Pulmonary artery endothelial cell (primary cell): ENCODE measurements at regions not wholly inside any gene's neighbourhood (a gene's known extent, or its start where the extent isn't known, plus 50 kb on each side); places are given as distances from the start of the nearest gene placed in this dataset.
A peak's percentile ranks its signal among the peaks of the same experiment; 100 is the strongest.

ENCODE experiments used
- DNase-seq: peaks from one replicate; pipeline ENCODE4 v3.0.0-alpha.2; 2011; ENCODE audit warnings: low read depth, low spot score

GRCh38 chr6:15994814-15995459 is 133.9 kb upstream of the MYLIP start:
- no peak for DNase-seq

- DNase-seq = no peak
Observed at GRCh38 chr6:15993716-15994228, 135.1 kb upstream of the MYLIP start.

- no peak for DNase-seq
Observed at GRCh38 chr6:15990179-15990578, 138.7 kb upstream of the MYLIP start.

GRCh38 chr6:15989397-15989796 is 139.5 kb upstream of the MYLIP start:
- DNase-seq = no peak

GRCh38 chr6:15987569-15987968 is 141.3 kb upstream of the MYLIP start:
- DNase-seq = no peak

- no peak for DNase-seq
Observed at GRCh38 chr6:15986027-15986629, 142.8 kb upstream of the MYLIP start.

- DNase-seq = no peak
Observed at GRCh38 chr6:15985379-15985959, 143.4 kb upstream of the MYLIP start.

- DNase-seq = no peak
Observed at GRCh38 chr6:15981956-15982355, 146.9 kb upstream of the MYLIP start.

GRCh38 chr6:15980801-15981200 is 148.1 kb upstream of the MYLIP start:
- DNase-seq = no peak

- DNase-seq = no peak
Observed at GRCh38 chr6:15978426-15978825, 150.5 kb upstream of the MYLIP start.

GRCh38 chr6:15977050-15977449 is 151.8 kb upstream of the MYLIP start:
- no peak for DNase-seq

- DNase-seq = no peak
Observed at GRCh38 chr6:15974817-15975216, 154.1 kb upstream of the MYLIP start.

- DNase-seq = no peak
Observed at GRCh38 chr6:15970517-15970916, 158.4 kb upstream of the MYLIP start.

- no peak for DNase-seq
Observed at GRCh38 chr6:15969236-15969778, 159.6 kb upstream of the MYLIP start.

- DNase-seq = no peak
Observed at GRCh38 chr6:15968519-15968918, 160.4 kb upstream of the MYLIP start.

GRCh38 chr6:15966000-15966520 is 162.8 kb upstream of the MYLIP start:
- DNase-seq = no peak

- peak; percentile 94 for DNase-seq
Observed at GRCh38 chr6:15962449-15962764, 166.5 kb upstream of the MYLIP start.

- DNase-seq = no peak
Observed at GRCh38 chr6:15961635-15962448, 167.0 kb upstream of the MYLIP start.

GRCh38 chr6:15960740-15961634 is 167.9 kb upstream of the MYLIP start:
- no peak for DNase-seq

- no peak for DNase-seq
Observed at GRCh38 chr6:15957655-15958169, 171.2 kb upstream of the MYLIP start.
